ENCODE measurements at regions not wholly inside any gene's neighbourhood (a gene's known extent, or its start where the extent isn't known, plus 50 kb on each side); places are given as distances from the start of the nearest gene placed in this dataset.

GRCh38 chr3:181886676-181887075 lies 175.0 kb downstream of the SOX2 start:
- no peak for DNase-seq
- H3K27ac ChIP-seq (ENCODE audit: low read length) = no peak overlapping the region
- no peak overlapping the region for H3K4me3 ChIP-seq (ENCODE audit: low read length)
- no peaks in the 10 kb centered on the region for H3K36me3 ChIP-seq (ENCODE audit: control insufficient read depth, insufficient read depth, low read length)
- WGBS (ENCODE audit: insufficient coverage) = 60% methylated on average over 1 of the region's 4 CpGs
- no peaks in the 10 kb centered on the region for H3K9me3 ChIP-seq (replicated peaks; ENCODE audit: control insufficient read depth, low read depth, low read length)
- no peaks in the 10 kb centered on the region for H3K27me3 ChIP-seq (ENCODE audit: control insufficient read depth, insufficient read depth, low read length)
- H3K4me1 ChIP-seq (ENCODE audit: control insufficient read depth, insufficient read depth, low read length) = no peaks in the 10 kb centered on the region

- H3K27me3 ChIP-seq (ENCODE audit: control insufficient read depth, insufficient read depth, low read length) = no peaks in the 10 kb centered on the region
- no peak overlapping the region for H3K4me3 ChIP-seq (ENCODE audit: low read length)
- no peaks in the 10 kb centered on the region for H3K9me3 ChIP-seq (replicated peaks; ENCODE audit: control insufficient read depth, low read depth, low read length)
- H3K4me1 ChIP-seq (ENCODE audit: control insufficient read depth, insufficient read depth, low read length) = no peaks in the 10 kb centered on the region
- WGBS (ENCODE audit: insufficient coverage) = no CpG with 5 or more reads among the region's 1 CpG
- H3K36me3 ChIP-seq (ENCODE audit: control insufficient read depth, insufficient read depth, low read length) = no peaks in the 10 kb centered on the region
- H3K27ac ChIP-seq (ENCODE audit: low read length) = no peak overlapping the region
- DNase-seq = no peak
Observed at GRCh38 chr3:181887685-181888084, 176.0 kb downstream of the SOX2 start.

GRCh38 chr3:181888234-181888633 lies 176.5 kb downstream of the SOX2 start:
- no peaks in the 10 kb centered on the region for H3K4me1 ChIP-seq (ENCODE audit: control insufficient read depth, insufficient read depth, low read length)
- WGBS (ENCODE audit: insufficient coverage) = no CpG with 5 or more reads among the region's 3 CpGs
- no peaks in the 10 kb centered on the region for H3K9me3 ChIP-seq (replicated peaks; ENCODE audit: control insufficient read depth, low read depth, low read length)
- H3K36me3 ChIP-seq (ENCODE audit: control insufficient read depth, insufficient read depth, low read length) = no peaks in the 10 kb centered on the region
- no peak overlapping the region for H3K27ac ChIP-seq (ENCODE audit: low read length)
- DNase-seq = no peak
- H3K4me3 ChIP-seq (ENCODE audit: low read length) = no peak overlapping the region
- no peaks in the 10 kb centered on the region for H3K27me3 ChIP-seq (ENCODE audit: control insufficient read depth, insufficient read depth, low read length)

- WGBS (ENCODE audit: insufficient coverage) = 58% methylated on average over 4 of the region's 4 CpGs
Observed at GRCh38 chr3:181892848-181893247, 181.1 kb downstream of the SOX2 start.

GRCh38 chr3:181896605-181897004 lies 184.9 kb downstream of the SOX2 start:
- Histone ChIP-seq H3K27ac (ENCODE audit: low read length) (no peak overlapping the region), H3K27me3 (ENCODE audit: control insufficient read depth, insufficient read depth, low read length) (no peaks in the 10 kb centered on the region), H3K4me3 (ENCODE audit: low read length) (no peak overlapping the region), H3K36me3 (ENCODE audit: control insufficient read depth, insufficient read depth, low read length) (no peaks in the 10 kb centered on the region), H3K9me3 (replicated peaks; ENCODE audit: control insufficient read depth, low read depth, low read length) (no peaks in the 10 kb centered on the region), H3K4me1 (ENCODE audit: control insufficient read depth, insufficient read depth, low read length) (no peaks in the 10 kb centered on the region)
- 55% methylated on average over 2 of the region's 2 CpGs for WGBS (ENCODE audit: insufficient coverage)
- no peak for DNase-seq

More at GRCh38 chr3:181892848-181893247, 181.1 kb downstream of the SOX2 start:
- no peaks in the 10 kb centered on the region for H3K4me1 ChIP-seq (ENCODE audit: control insufficient read depth, insufficient read depth, low read length)
- DNase-seq = no peak
- no peaks in the 10 kb centered on the region for H3K27me3 ChIP-seq (ENCODE audit: control insufficient read depth, insufficient read depth, low read length)
- H3K36me3 ChIP-seq (ENCODE audit: control insufficient read depth, insufficient read depth, low read length) = no peaks in the 10 kb centered on the region
- H3K4me3 ChIP-seq (ENCODE audit: low read length) = no peak overlapping the region
- H3K27ac ChIP-seq (ENCODE audit: low read length) = no peak overlapping the region
- no peaks in the 10 kb centered on the region for H3K9me3 ChIP-seq (replicated peaks; ENCODE audit: control insufficient read depth, low read depth, low read length)

- H3K9me3 ChIP-seq (replicated peaks; ENCODE audit: control insufficient read depth, low read depth, low read length) = no peaks in the 10 kb centered on the region
- WGBS (ENCODE audit: insufficient coverage) = no CpG with 5 or more reads among the region's 1 CpG
- no peaks in the 10 kb centered on the region for H3K27me3 ChIP-seq (ENCODE audit: control insufficient read depth, insufficient read depth, low read length)
- no peak for DNase-seq
- no peaks in the 10 kb centered on the region for H3K4me1 ChIP-seq (ENCODE audit: control insufficient read depth, insufficient read depth, low read length)
- H3K27ac ChIP-seq (ENCODE audit: low read length) = no peak overlapping the region
- no peak overlapping the region for H3K4me3 ChIP-seq (ENCODE audit: low read length)
- H3K36me3 ChIP-seq (ENCODE audit: control insufficient read depth, insufficient read depth, low read length) = no peaks in the 10 kb centered on the region
Observed at GRCh38 chr3:181899702-181900101, 188.0 kb downstream of the SOX2 start.

- Histone ChIP-seq H3K36me3 (ENCODE audit: control insufficient read depth, insufficient read depth, low read length) (no peaks in the 10 kb centered on the region), H3K4me3 (ENCODE audit: low read length) (no peak overlapping the region), H3K9me3 (replicated peaks; ENCODE audit: control insufficient read depth, low read depth, low read length) (no peaks in the 10 kb centered on the region), H3K27me3 (ENCODE audit: control insufficient read depth, insufficient read depth, low read length) (no peaks in the 10 kb centered on the region), H3K27ac (ENCODE audit: low read length) (no peak overlapping the region), H3K4me1 (ENCODE audit: control insufficient read depth, insufficient read depth, low read length) (no peaks in the 10 kb centered on the region)
- WGBS (ENCODE audit: insufficient coverage) = 82% methylated on average over 3 of the region's 3 CpGs
- DNase-seq = no peak
Observed at GRCh38 chr3:181901626-181902025, 189.9 kb downstream of the SOX2 start.

- no CpG with 5 or more reads among the region's 3 CpGs for WGBS (ENCODE audit: insufficient coverage)
Observed at GRCh38 chr3:181906338-181906737, 194.6 kb downstream of the SOX2 start.

GRCh38 chr3:181909241-181909640 lies 197.5 kb downstream of the SOX2 start:
- Histone ChIP-seq H3K4me3 (ENCODE audit: low read length) (no peak overlapping the region), H3K27ac (ENCODE audit: low read length) (no peak overlapping the region), H3K4me1 (ENCODE audit: control insufficient read depth, insufficient read depth, low read length) (no peaks in the 10 kb centered on the region), H3K9me3 (replicated peaks; ENCODE audit: control insufficient read depth, low read depth, low read length) (no peaks in the 10 kb centered on the region), H3K27me3 (ENCODE audit: control insufficient read depth, insufficient read depth, low read length) (no peaks in the 10 kb centered on the region), H3K36me3 (ENCODE audit: control insufficient read depth, insufficient read depth, low read length) (no peaks in the 10 kb centered on the region)
- 100% methylated on average over 1 of the region's 2 CpGs for WGBS (ENCODE audit: insufficient coverage)
- DNase-seq = no peak

More at GRCh38 chr3:181906338-181906737, 194.6 kb downstream of the SOX2 start:
- no peaks in the 10 kb centered on the region for H3K27me3 ChIP-seq (ENCODE audit: control insufficient read depth, insufficient read depth, low read length)
- H3K27ac ChIP-seq (ENCODE audit: low read length) = no peak overlapping the region
- H3K4me1 ChIP-seq (ENCODE audit: control insufficient read depth, insufficient read depth, low read length) = no peaks in the 10 kb centered on the region
- no peaks in the 10 kb centered on the region for H3K9me3 ChIP-seq (replicated peaks; ENCODE audit: control insufficient read depth, low read depth, low read length)
- no peak for DNase-seq
- H3K36me3 ChIP-seq (ENCODE audit: control insufficient read depth, insufficient read depth, low read length) = no peaks in the 10 kb centered on the region
- no peak overlapping the region for H3K4me3 ChIP-seq (ENCODE audit: low read length)

GRCh38 chr3:181912384-181912783 lies 200.7 kb downstream of the SOX2 start:
- 67% methylated on average over 1 of the region's 4 CpGs for WGBS (ENCODE audit: insufficient coverage)
- Histone ChIP-seq H3K36me3 (ENCODE audit: control insufficient read depth, insufficient read depth, low read length) (no peaks in the 10 kb centered on the region), H3K4me3 (ENCODE audit: low read length) (no peak overlapping the region), H3K27me3 (ENCODE audit: control insufficient read depth, insufficient read depth, low read length) (no peaks in the 10 kb centered on the region), H3K9me3 (replicated peaks; ENCODE audit: control insufficient read depth, low read depth, low read length) (no peaks in the 10 kb centered on the region), H3K27ac (ENCODE audit: low read length) (no peak overlapping the region), H3K4me1 (ENCODE audit: control insufficient read depth, insufficient read depth, low read length) (no peaks in the 10 kb centered on the region)
- DNase-seq = no peak

- Histone ChIP-seq H3K4me1 (ENCODE audit: control insufficient read depth, insufficient read depth, low read length) (no peaks in the 10 kb centered on the region), H3K4me3 (ENCODE audit: low read length) (no peak overlapping the region), H3K36me3 (ENCODE audit: control insufficient read depth, insufficient read depth, low read length) (no peaks in the 10 kb centered on the region), H3K9me3 (replicated peaks; ENCODE audit: control insufficient read depth, low read depth, low read length) (no peaks in the 10 kb centered on the region), H3K27ac (ENCODE audit: low read length) (no peak overlapping the region), H3K27me3 (ENCODE audit: control insufficient read depth, insufficient read depth, low read length) (no peaks in the 10 kb centered on the region)
- WGBS (ENCODE audit: insufficient coverage) = 100% methylated on average over 1 of the region's 2 CpGs
- no peak for DNase-seq
Observed at GRCh38 chr3:181913254-181913653, 201.5 kb downstream of the SOX2 start.
